BJ (cell line): ENCODE measurements at regions not wholly inside any gene's neighbourhood (a gene's known extent, or its start where the extent isn't known, plus 50 kb on each side); places are given as distances from the start of the nearest gene placed in this dataset.

ENCODE experiments used
- CTCF ChIA-PET: fragments of 350-600 bp; formaldehyde crosslinking; extraction: SDS; loops from one replicate; lab custom pipeline; 2021; ENCODE audit warnings: antibody characterized with exemption, inconsistent platforms; lab: Yijun Ruan, JAX
- POLR2A ChIA-PET: fragments of 300-600 bp; sonication (Branson Sonifier 250); formaldehyde crosslinking; extraction: SDS; loops from one replicate; lab custom pipeline; 2021; ENCODE audit warnings: antibody characterized with exemption; lab: Charles Lee
- DNase-seq: peaks from one replicate; pipeline ENCODE4 v3.0.0-alpha.2; 2011; ENCODE audit warnings: low read depth
- H3K27me3 ChIP-seq: 2 replicates; pipeline ENCODE4 v1.6.0; 2011; ENCODE audit warnings: low read length; ENCODE audit not compliant: control insufficient read depth, insufficient read depth
- H3K36me3 ChIP-seq: 2 replicates; pipeline ENCODE4 v1.5.1; 2011; ENCODE audit warnings: low read length; ENCODE audit not compliant: control insufficient read depth, insufficient read depth
- H3K4me3 ChIP-seq: 2 replicates; pipeline ENCODE4 v1.5.1; 2011; ENCODE audit warnings: low read depth, mild to moderate bottlenecking, control low read depth, low read length
- TF ChIP-seq, protein P1 (sequence below): IDR thresholded peaks from 2 replicates; pipeline ENCODE4 v1.5.1; 2011; ENCODE audit warnings: low read depth, mild to moderate bottlenecking, control low read depth, inconsistent platforms, low read length, moderate library complexity; ENCODE audit not compliant: insufficient read depth

DNA sequence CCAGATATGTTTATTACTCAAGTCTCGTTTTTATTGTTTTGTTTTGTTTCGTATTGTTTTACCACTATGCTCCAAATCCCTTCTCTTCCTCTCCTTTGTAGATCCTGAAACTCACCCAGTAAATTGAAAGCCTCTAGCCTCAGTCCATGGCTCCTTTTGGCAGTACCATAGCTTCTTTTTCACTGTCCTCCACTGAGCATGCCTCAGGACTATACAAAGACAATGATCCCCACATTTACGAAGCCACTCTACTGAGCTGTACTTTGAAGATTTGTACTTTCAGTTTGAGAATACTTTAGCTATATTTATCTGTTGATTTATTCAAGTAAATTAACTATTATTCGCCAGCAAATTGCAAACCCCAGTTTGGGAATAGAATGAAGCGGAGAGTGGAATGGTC lies 159.1 kb upstream of the SLITRK3 start:
- CTCF ChIA-PET = no interaction called here
- TF ChIP-seq, protein P1, sequence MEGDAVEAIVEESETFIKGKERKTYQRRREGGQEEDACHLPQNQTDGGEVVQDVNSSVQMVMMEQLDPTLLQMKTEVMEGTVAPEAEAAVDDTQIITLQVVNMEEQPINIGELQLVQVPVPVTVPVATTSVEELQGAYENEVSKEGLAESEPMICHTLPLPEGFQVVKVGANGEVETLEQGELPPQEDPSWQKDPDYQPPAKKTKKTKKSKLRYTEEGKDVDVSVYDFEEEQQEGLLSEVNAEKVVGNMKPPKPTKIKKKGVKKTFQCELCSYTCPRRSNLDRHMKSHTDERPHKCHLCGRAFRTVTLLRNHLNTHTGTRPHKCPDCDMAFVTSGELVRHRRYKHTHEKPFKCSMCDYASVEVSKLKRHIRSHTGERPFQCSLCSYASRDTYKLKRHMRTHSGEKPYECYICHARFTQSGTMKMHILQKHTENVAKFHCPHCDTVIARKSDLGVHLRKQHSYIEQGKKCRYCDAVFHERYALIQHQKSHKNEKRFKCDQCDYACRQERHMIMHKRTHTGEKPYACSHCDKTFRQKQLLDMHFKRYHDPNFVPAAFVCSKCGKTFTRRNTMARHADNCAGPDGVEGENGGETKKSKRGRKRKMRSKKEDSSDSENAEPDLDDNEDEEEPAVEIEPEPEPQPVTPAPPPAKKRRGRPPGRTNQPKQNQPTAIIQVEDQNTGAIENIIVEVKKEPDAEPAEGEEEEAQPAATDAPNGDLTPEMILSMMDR = no peak
- no peak for DNase-seq
- Histone ChIP-seq H3K36me3 (no peaks in the 10 kb centered on the region), H3K4me3 (no peak overlapping the region), H3K27me3 (no peaks in the 10 kb centered on the region)
- POLR2A ChIA-PET = no interaction called here

DNA sequence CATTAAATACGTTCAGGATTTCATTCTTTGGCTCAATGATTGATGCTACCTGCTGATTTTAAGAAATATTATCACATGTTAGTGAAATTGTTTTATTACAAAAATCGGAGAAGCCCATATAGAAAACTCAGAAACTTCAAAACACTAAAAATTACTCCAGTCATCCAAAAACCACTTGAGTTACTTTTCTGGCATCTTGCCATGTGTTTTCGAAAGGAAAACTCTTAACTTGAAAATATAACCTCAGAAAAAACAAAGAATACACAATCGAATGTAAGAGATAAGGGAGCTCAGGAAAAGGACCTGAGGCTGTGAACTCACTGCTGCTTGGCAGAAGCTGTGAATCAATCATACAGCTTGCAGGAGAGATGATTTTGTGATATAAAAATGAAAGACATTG lies 151.3 kb upstream of the SLITRK3 start:
- ChIA-PET POLR2A (no interaction called here), CTCF (no interaction called here)
- no peak overlapping the region for H3K4me3 ChIP-seq
- H3K36me3 ChIP-seq = no peaks in the 10 kb centered on the region
- TF ChIP-seq, protein P1 = no peak
- H3K27me3 ChIP-seq = no peaks in the 10 kb centered on the region
- DNase-seq = no peak

DNA sequence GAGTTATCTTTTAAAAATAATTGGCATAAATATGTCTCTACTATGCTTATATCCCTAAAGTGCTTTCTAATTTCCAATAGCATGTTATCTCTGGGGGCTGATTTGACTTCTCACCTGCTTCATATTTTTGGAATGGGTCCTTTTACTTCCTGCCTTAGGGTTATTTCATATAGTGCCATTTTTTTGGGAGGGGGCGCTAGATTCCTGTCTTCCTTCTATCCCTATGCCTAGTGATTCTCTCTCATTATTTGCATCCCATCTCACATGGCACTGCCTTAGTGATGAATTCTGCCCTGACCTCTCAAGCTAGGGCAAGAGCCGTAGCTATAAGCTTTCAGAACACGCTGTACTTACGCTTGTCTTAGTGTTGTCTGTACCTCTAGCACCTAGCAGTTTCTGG lies 150.3 kb upstream of the SLITRK3 start:
- H3K4me3 ChIP-seq = no peak overlapping the region

DNA sequence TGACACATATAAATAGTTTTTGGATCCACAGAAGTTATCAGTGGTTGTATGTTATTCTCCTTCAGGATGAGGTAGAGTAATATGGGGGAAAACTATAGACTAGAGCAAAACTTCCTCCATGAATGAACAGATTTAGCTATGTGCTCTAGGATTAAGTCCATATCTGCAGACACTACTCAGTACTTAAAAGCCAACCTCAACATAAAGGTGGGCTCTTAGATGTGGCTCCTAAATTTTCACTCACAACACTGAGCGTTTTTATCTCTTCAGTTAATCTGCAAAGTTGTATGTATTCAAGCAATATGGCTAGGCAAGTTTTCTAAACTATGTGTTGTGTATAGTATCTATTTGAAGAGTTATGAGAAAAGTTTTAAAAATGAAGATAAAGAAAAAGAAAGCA lies 147.0 kb upstream of the SLITRK3 start:
- Histone ChIP-seq H3K36me3 (no peaks in the 10 kb centered on the region), H3K27me3 (no peaks in the 10 kb centered on the region), H3K4me3 (no peak overlapping the region)
- TF ChIP-seq, protein P1 = no peak
- POLR2A ChIA-PET = no interaction called here
- DNase-seq = no peak
- CTCF ChIA-PET = no interaction called here

More for the DNA sequence above, 150.3 kb upstream of the SLITRK3 start:
- ChIA-PET CTCF (no interaction called here), POLR2A (no interaction called here)
- TF ChIP-seq, protein P1 = no peak
- no peak for DNase-seq
- Histone ChIP-seq H3K36me3 (no peaks in the 10 kb centered on the region), H3K27me3 (no peaks in the 10 kb centered on the region)

DNA sequence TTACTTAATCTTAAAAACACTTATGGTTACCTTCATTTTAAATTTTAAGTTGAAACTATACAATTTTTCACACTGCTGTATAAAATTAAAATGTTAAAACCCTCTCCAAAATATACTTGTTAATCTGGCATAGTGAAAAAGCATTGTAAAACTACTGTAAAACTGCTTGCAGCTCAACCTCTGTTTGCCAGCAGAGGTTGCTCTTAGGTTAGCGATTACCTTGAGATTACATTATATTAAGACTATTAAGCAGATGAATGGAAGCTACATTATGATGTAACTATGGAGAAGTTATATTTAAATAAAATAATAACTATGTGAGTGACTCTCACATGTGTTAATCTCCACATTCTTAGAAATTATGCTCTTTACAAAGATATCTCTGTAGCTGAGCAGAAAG lies 143.6 kb upstream of the SLITRK3 start:
- POLR2A ChIA-PET = no interaction called here
- no peak overlapping the region for H3K4me3 ChIP-seq
- H3K36me3 ChIP-seq = no peaks in the 10 kb centered on the region
- CTCF ChIA-PET = no interaction called here
- H3K27me3 ChIP-seq = no peaks in the 10 kb centered on the region
- TF ChIP-seq, protein P1 = no peak
- DNase-seq = no peak
